DOHH2 (cell line): ENCODE measurements at regions not wholly inside any gene's neighbourhood (a gene's known extent, or its start where the extent isn't known, plus 50 kb on each side); places are given as distances from the start of the nearest gene placed in this dataset.

Source experiments
- EZH2phosphoT487 ChIP-seq: fragments of 200-600 bp; sonication (generic); IDR thresholded peaks from 2 replicates; pipeline ENCODE4 v1.6.1; 2017; ENCODE audit warnings: borderline replicate concordance, mild to moderate bottlenecking, antibody characterized with exemption, low read length, moderate library complexity, mixed read lengths
- TF ChIP-seq, protein P1 (sequence below): fragments of 200-600 bp; sonication (generic); IDR thresholded peaks from one replicate; pipeline ENCODE4 v1.5.1; 2014; ENCODE audit warnings: antibody characterized with exemption, mild to moderate bottlenecking, low read depth, low read length; ENCODE audit not compliant: poor library complexity, severe bottlenecking

DNA sequence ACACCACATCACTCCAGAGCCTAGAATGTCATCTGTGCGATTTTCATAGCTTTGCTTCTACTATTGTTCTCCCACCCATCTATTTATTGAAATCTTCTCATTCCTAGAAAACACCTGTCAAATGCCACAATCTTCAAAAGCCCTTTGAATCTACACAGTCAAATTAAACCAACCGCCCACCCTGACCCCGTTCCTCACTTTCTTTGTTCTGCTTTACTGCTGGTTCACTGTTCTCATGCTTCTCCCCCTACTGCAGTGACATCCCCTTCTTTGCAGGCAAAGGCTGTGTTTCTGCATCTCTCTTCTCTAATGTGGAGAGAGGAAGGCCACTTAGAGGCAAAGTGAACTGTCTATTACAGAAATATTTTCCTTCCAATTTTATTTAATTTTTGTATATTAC is 152.4 kb upstream of the NEBL start:
- TF ChIP-seq, protein P1, sequence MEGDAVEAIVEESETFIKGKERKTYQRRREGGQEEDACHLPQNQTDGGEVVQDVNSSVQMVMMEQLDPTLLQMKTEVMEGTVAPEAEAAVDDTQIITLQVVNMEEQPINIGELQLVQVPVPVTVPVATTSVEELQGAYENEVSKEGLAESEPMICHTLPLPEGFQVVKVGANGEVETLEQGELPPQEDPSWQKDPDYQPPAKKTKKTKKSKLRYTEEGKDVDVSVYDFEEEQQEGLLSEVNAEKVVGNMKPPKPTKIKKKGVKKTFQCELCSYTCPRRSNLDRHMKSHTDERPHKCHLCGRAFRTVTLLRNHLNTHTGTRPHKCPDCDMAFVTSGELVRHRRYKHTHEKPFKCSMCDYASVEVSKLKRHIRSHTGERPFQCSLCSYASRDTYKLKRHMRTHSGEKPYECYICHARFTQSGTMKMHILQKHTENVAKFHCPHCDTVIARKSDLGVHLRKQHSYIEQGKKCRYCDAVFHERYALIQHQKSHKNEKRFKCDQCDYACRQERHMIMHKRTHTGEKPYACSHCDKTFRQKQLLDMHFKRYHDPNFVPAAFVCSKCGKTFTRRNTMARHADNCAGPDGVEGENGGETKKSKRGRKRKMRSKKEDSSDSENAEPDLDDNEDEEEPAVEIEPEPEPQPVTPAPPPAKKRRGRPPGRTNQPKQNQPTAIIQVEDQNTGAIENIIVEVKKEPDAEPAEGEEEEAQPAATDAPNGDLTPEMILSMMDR: no peak
- no peak for TF ChIP-seq EZH2phosphoT487
